Activated CD8-positive, alpha-beta T cell treated with anti-CD3 and anti-CD28 coated beads for 36 hours (primary cell): ENCODE measurements at regions not wholly inside any gene's neighbourhood (a gene's known extent, or its start where the extent isn't known, plus 50 kb on each side); places are given as distances from the start of the nearest gene placed in this dataset.

Experiments used
- ATAC-seq: fragments of 200-7000 bp; cut with Tn5 transposase; one replicate; pipeline ENCODE4 v1.10.0; 2021; ENCODE audit warnings: mild to moderate bottlenecking, moderate library complexity
- CTCF ChIA-PET: fragments of 350-600 bp; sonication (Branson Sonifier 250); formaldehyde crosslinking; loops from one replicate; lab custom pipeline; 2021; ENCODE audit warnings: antibody characterized with exemption; lab: Charles Lee
- POLR2A ChIA-PET: fragments of 350-600 bp; sonication (Branson Sonifier 250); formaldehyde crosslinking; loops from one replicate; lab custom pipeline; 2021; ENCODE audit warnings: antibody characterized with exemption; lab: Charles Lee
- DNase-seq: peaks from one replicate; pipeline ENCODE4 v3.0.0-alpha.2; 2020
- H3K27ac Mint-ChIP-seq: one replicate; pipeline ENCODE4 v1.8.0; 2021; ENCODE audit warnings: mild to moderate bottlenecking, mixed read lengths
- H3K27me3 Mint-ChIP-seq: one replicate; pipeline ENCODE4 v1.8.0; 2021; ENCODE audit warnings: mixed read lengths
- H3K36me3 Mint-ChIP-seq: one replicate; pipeline ENCODE4 v1.8.0; 2021; ENCODE audit warnings: low read depth, mixed read lengths
- H3K4me1 Mint-ChIP-seq: one replicate; pipeline ENCODE4 v1.8.0; 2021; ENCODE audit warnings: low read depth, mixed read lengths
- H3K4me3 Mint-ChIP-seq: one replicate; pipeline ENCODE4 v1.8.0; 2021; ENCODE audit warnings: mild to moderate bottlenecking, moderate library complexity, mixed read lengths
- H3K9me3 Mint-ChIP-seq: one replicate; pipeline ENCODE4 v1.8.0; 2021; ENCODE audit warnings: mixed read lengths
- intact Hi-C: fragments of 100-400 bp; cut with micrococcal nuclease; formaldehyde crosslinking; loops from one replicate; pipeline ENCODE4 v1.10.0; 2022
- TF ChIP-seq, protein P1 (sequence below): fragments of 200-600 bp; IDR thresholded peaks from one replicate; pipeline ENCODE4 v1.8.0; 2022; ENCODE audit warnings: antibody characterized with exemption, mild to moderate bottlenecking

DNA sequence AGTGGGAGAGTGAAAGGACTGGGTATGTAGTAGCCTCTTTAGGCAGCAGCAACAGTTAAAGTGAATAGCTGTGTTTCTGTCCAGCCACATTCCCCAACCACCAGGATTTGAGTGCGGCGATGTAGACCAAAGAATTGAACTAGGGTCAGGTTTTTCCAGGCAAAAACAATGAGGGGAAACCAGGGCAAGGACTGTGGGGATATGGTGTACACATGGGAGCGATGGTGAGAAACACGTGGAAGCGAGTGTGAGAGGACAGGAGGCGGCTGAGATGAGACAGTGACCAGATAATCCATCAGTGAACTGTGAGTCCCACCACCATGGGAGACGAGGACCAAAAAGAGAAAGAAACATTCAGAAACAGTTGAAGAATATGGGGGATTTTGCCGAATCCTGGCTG is 409.5 kb downstream of the TSN start:
- intact Hi-C loops = no loop called here
- no peaks in the 10 kb centered on the region for H3K9me3 Mint-ChIP-seq
- no peaks in the 10 kb centered on the region for H3K4me1 Mint-ChIP-seq
- no peak overlapping the region for H3K4me3 Mint-ChIP-seq
- no peak overlapping the region for H3K27ac Mint-ChIP-seq
- CTCF ChIA-PET = no interaction called here
- TF ChIP-seq, protein P1, sequence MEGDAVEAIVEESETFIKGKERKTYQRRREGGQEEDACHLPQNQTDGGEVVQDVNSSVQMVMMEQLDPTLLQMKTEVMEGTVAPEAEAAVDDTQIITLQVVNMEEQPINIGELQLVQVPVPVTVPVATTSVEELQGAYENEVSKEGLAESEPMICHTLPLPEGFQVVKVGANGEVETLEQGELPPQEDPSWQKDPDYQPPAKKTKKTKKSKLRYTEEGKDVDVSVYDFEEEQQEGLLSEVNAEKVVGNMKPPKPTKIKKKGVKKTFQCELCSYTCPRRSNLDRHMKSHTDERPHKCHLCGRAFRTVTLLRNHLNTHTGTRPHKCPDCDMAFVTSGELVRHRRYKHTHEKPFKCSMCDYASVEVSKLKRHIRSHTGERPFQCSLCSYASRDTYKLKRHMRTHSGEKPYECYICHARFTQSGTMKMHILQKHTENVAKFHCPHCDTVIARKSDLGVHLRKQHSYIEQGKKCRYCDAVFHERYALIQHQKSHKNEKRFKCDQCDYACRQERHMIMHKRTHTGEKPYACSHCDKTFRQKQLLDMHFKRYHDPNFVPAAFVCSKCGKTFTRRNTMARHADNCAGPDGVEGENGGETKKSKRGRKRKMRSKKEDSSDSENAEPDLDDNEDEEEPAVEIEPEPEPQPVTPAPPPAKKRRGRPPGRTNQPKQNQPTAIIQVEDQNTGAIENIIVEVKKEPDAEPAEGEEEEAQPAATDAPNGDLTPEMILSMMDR = no peak
- DNase-seq (no peak), ATAC-seq (no peak)
- POLR2A ChIA-PET = no interaction called here
- no peaks in the 10 kb centered on the region for H3K36me3 Mint-ChIP-seq
- no peaks in the 10 kb centered on the region for H3K27me3 Mint-ChIP-seq

DNA sequence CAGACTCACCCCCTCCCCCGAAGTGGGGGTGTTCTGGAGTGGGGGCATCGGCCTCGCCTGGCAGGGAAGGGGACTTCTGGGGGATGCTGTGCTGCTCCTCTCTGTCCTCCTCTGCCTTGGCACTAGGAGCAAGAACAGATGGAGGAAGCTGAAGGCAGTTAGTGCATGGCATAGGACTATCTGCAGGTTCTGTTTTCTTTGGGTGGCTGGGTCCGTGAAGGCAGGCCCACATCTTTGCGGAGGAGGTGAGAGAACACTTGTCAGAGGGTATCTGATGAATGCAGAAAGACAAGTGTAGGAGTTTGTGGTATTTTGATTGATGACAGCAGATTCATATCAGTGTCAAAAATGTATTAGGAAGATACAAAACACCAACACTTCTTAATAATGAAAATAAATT is 411.4 kb downstream of the TSN start:
- TF ChIP-seq, protein P1 = no peak
- H3K9me3 Mint-ChIP-seq = no peaks in the 10 kb centered on the region
- no peaks in the 10 kb centered on the region for H3K4me1 Mint-ChIP-seq
- ATAC-seq (no peak), DNase-seq (no peak)
- no peak overlapping the region for H3K27ac Mint-ChIP-seq
- ChIA-PET CTCF (no interaction called here), POLR2A (no interaction called here)
- H3K27me3 Mint-ChIP-seq = no peaks in the 10 kb centered on the region
- H3K4me3 Mint-ChIP-seq = no peak overlapping the region
- intact Hi-C loops = no loop called here
- H3K36me3 Mint-ChIP-seq = no peaks in the 10 kb centered on the region

DNA sequence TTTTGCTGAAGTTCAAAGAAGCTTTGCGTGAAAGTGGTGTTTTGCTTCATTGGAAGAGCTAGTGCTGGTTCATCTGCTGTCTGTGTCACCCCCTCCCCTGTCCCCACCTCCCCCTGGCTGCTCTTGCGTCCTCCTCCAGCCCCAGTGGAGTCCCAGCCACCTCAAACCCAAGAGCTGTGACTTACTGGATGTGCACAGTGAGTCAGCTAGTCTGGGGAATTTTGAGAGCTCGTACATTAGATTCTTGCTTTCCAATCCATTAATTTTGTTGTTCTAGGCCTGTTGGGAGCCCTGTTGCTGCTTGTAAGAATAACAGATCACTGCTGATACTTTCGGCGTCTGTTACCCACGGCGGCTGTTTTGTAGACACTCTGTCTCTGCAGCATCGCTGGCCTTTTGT is 412.1 kb downstream of the TSN start:
- DNase-seq (no peak), ATAC-seq (no peak)
- no peaks in the 10 kb centered on the region for H3K4me1 Mint-ChIP-seq
- POLR2A ChIA-PET = no interaction called here
- CTCF ChIA-PET = no interaction called here
- H3K27me3 Mint-ChIP-seq = no peaks in the 10 kb centered on the region
- intact Hi-C loops = no loop called here
- H3K36me3 Mint-ChIP-seq = no peaks in the 10 kb centered on the region
- H3K4me3 Mint-ChIP-seq = no peak overlapping the region
- H3K27ac Mint-ChIP-seq = no peak overlapping the region
- H3K9me3 Mint-ChIP-seq = no peaks in the 10 kb centered on the region
- TF ChIP-seq, protein P1 = no peak

DNA sequence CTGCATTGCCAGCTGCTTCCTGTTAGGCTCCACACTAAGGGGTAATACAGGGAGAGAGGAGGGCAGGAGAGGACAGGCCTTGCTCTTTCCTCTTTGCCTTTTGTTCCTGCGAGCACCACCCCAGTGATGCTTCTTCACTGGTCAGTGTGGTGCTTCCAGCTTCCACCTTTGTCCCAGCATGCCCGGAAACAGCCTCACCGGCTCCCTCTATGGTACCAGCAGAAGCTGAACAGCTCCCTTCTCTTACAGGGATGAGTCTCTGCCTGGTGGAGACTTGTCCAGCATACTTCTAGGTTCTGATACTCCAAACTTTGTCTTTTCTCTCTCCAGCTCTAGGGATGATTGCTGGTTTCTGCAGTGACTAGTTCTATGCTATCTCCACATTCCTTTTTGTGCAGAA is 413.3 kb downstream of the TSN start:
- intact Hi-C loops = no loop called here
- Mint-ChIP-seq H3K4me1 (no peaks in the 10 kb centered on the region), H3K27ac (no peak overlapping the region), H3K9me3 (no peaks in the 10 kb centered on the region), H3K4me3 (no peak overlapping the region), H3K27me3 (no peaks in the 10 kb centered on the region), H3K36me3 (no peaks in the 10 kb centered on the region)
- ChIA-PET CTCF (no interaction called here), POLR2A (no interaction called here)
- TF ChIP-seq, protein P1 = no peak
- ATAC-seq (no peak), DNase-seq (no peak)

DNA sequence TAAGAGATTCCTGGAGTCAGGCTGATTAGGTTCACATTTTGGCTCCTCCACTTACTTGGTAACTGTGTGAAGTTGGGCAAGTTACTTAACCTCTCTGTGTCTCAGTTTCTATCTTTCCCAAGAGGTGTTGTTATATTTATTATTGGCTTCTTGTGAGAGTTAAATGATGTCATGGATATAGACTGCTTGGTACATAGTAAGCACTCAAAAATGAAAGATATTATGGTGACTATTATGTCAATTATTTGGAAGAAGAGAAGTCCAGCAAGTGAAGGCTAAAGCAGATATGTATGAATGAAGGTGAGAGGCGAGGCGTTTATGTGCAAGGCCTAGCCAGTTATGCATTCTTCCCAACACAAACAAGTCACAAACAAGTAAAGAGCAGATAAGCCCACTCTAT is 417.4 kb downstream of the TSN start:
- ChIA-PET CTCF (no interaction called here), POLR2A (no interaction called here)
- TF ChIP-seq, protein P1 = no peak
- Mint-ChIP-seq H3K27ac (no peak overlapping the region), H3K9me3 (no peaks in the 10 kb centered on the region), H3K4me3 (no peak overlapping the region), H3K36me3 (no peaks in the 10 kb centered on the region), H3K27me3 (no peaks in the 10 kb centered on the region), H3K4me1 (no peaks in the 10 kb centered on the region)
- intact Hi-C loops = no loop called here
- ATAC-seq (no peak), DNase-seq (no peak)
